ENCODE measurements at regions not wholly inside any gene's neighbourhood (a gene's known extent, or its start where the extent isn't known, plus 50 kb on each side); places are given as distances from the start of the nearest gene placed in this dataset.

DNA sequence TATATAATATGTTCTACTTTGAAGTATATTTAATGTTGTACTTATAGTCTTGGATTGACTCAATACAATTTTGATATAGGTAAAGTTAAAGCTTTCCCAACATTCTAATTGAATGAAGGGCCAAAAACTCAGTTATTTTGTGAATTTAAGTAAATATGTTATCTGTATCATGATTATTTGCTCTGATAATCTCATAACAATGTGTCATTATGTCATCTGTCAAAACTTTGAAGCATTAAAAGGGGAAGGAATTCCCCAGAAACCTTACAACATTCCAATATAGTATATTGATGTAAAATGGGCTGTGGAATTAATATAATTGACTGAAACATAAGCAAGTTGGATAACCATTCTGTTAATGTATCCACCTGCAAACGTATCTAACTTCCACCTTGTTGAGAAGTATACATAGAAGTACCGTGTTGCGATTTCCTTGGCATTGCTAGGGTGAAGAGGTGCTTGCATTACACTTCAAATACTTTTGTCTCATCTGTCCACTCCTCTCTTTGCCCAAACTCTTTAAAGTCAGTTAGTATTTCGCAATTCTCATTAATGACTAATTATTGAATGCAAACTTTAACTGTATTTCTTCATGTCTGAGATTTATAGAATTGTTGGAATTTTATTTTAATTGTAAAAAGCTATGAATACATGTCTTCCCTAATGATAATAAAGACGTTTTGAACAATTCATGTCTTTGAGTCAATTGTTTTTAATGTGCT, 1982.1 kb upstream of the ADGRL3 start:
- Mint-ChIP-seq H3K27ac (ENCODE audit: unreplicated experiment) (no peak overlapping the region), H3K27me3 (ENCODE audit: unreplicated experiment) (no peaks in the 10 kb centered on the region), H3K4me1 (ENCODE audit: low read depth, unreplicated experiment) (no peaks in the 10 kb centered on the region), H3K9me3 (ENCODE audit: low read depth, unreplicated experiment) (peaks cover 2% of the 10 kb centered on the region), H3K36me3 (ENCODE audit: insufficient read depth, unreplicated experiment) (no peaks in the 10 kb centered on the region), H3K4me3 (ENCODE audit: low read depth, unreplicated experiment) (no peak overlapping the region)
- no peak for DNase-seq
- no TSS peak for BruUV-seq (replicated peaks)
- TF ChIP-seq, protein P1, sequence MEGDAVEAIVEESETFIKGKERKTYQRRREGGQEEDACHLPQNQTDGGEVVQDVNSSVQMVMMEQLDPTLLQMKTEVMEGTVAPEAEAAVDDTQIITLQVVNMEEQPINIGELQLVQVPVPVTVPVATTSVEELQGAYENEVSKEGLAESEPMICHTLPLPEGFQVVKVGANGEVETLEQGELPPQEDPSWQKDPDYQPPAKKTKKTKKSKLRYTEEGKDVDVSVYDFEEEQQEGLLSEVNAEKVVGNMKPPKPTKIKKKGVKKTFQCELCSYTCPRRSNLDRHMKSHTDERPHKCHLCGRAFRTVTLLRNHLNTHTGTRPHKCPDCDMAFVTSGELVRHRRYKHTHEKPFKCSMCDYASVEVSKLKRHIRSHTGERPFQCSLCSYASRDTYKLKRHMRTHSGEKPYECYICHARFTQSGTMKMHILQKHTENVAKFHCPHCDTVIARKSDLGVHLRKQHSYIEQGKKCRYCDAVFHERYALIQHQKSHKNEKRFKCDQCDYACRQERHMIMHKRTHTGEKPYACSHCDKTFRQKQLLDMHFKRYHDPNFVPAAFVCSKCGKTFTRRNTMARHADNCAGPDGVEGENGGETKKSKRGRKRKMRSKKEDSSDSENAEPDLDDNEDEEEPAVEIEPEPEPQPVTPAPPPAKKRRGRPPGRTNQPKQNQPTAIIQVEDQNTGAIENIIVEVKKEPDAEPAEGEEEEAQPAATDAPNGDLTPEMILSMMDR (IDR thresholded peaks at IDR 0.05; ENCODE audit: unreplicated experiment): no peak
- intact Hi-C loops (cut with micrococcal nuclease; ENCODE audit: unreplicated experiment): no loop called here
- CTCF ChIA-PET: no interaction called here

DNA sequence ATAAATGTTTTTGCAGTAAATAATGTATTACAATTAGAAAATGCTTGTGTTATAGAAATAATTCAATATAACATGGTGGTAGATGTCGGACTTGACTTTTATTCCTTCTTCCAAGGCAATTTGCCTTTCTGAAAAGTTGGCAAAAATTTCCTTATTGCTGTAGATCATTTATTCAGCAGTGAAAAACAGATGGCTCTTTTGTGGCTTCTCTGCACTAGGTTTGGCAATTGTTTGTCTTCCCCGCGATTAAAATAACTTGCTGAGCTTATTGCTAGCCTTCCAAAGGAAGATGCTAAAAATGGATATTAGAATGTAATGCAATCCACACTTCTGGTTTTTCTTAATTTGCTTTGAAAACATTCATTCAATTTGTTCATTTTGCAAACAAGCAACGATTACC, 1977.9 kb upstream of the ADGRL3 start:
- no peak overlapping the region for H3K4me3 Mint-ChIP-seq (ENCODE audit: low read depth, unreplicated experiment)
- no TSS peak for BruUV-seq (replicated peaks)
- intact Hi-C loops (cut with micrococcal nuclease; ENCODE audit: unreplicated experiment): no loop called here
- H3K9me3 Mint-ChIP-seq (ENCODE audit: low read depth, unreplicated experiment): peaks cover 5% of the 10 kb centered on the region
- CTCF ChIA-PET: no interaction called here
- H3K4me1 Mint-ChIP-seq (ENCODE audit: low read depth, unreplicated experiment): no peaks in the 10 kb centered on the region
- TF ChIP-seq, protein P1 (IDR thresholded peaks at IDR 0.05; ENCODE audit: unreplicated experiment): no peak
- no peak for DNase-seq
- H3K27ac Mint-ChIP-seq (ENCODE audit: unreplicated experiment): no peak overlapping the region
- no peaks in the 10 kb centered on the region for H3K27me3 Mint-ChIP-seq (ENCODE audit: unreplicated experiment)
- H3K36me3 Mint-ChIP-seq (ENCODE audit: insufficient read depth, unreplicated experiment): no peaks in the 10 kb centered on the region

DNA sequence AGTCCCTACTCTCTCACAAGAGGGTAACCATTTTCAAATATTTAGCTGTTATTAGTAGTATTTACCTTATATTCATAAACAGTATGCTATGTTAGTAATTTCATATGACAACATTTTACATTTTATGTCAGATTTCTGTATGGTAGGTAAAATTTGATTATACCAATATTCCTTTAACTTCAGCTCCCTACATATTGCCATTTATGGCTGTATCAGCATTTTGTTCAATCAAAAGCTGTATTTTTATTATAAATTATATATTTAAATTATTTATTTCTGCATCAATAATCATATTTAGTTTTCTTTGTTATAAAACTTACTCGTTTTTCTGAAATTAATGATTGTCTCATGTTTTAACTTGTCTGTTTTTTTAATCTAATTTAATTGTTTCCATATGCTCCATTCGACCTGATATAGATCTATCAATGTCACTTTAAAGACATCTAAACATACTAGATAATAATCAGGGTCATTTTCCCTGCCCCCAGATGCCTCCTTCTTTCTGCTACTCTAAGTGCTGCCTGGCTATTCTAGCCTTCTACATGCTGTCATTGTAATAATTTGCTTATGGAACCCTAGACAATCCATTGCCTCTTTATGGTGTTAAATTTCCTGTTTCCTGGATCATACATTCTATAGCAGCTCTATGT, 1976.7 kb upstream of the ADGRL3 start:
- Mint-ChIP-seq H3K9me3 (ENCODE audit: low read depth, unreplicated experiment) (peaks cover 5% of the 10 kb centered on the region), H3K36me3 (ENCODE audit: insufficient read depth, unreplicated experiment) (no peaks in the 10 kb centered on the region), H3K4me1 (ENCODE audit: low read depth, unreplicated experiment) (no peaks in the 10 kb centered on the region), H3K27ac (ENCODE audit: unreplicated experiment) (no peak overlapping the region), H3K4me3 (ENCODE audit: low read depth, unreplicated experiment) (no peak overlapping the region), H3K27me3 (ENCODE audit: unreplicated experiment) (no peaks in the 10 kb centered on the region)
- TF ChIP-seq, protein P1 (IDR thresholded peaks at IDR 0.05; ENCODE audit: unreplicated experiment): no peak
- CTCF ChIA-PET: no interaction called here
- intact Hi-C loops (cut with micrococcal nuclease; ENCODE audit: unreplicated experiment): no loop called here
- no TSS peak for BruUV-seq (replicated peaks)
- no peak for DNase-seq

DNA sequence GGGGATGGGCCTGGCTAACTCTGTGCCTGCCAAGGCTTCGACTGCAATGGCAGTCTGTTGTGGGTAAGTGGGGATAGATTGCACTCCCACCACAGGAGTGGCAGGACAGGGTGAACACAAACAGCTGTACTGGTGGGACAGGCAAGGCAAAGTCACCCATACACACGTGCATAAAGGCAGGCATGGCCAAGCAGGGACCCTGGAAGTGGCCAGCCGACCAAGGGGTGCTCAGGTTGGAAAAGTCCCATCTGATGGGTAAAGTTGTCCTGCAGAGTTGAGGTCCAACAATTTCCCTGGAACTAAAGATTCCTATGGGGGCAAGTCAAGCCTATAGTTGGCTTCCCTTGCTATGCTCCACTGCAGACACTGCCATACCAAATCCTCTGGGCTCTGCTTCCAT, 1961.9 kb upstream of the ADGRL3 start:
- Mint-ChIP-seq H3K27ac (ENCODE audit: unreplicated experiment) (no peak overlapping the region), H3K27me3 (ENCODE audit: unreplicated experiment) (no peaks in the 10 kb centered on the region), H3K4me1 (ENCODE audit: low read depth, unreplicated experiment) (no peaks in the 10 kb centered on the region), H3K4me3 (ENCODE audit: low read depth, unreplicated experiment) (no peak overlapping the region), H3K36me3 (ENCODE audit: insufficient read depth, unreplicated experiment) (no peaks in the 10 kb centered on the region), H3K9me3 (ENCODE audit: low read depth, unreplicated experiment) (peaks cover 13% of the 10 kb centered on the region)
- intact Hi-C loops (cut with micrococcal nuclease; ENCODE audit: unreplicated experiment): no loop called here
- CTCF ChIA-PET: no interaction called here
- no TSS peak for BruUV-seq (replicated peaks)
- TF ChIP-seq, protein P1 (IDR thresholded peaks at IDR 0.05; ENCODE audit: unreplicated experiment): no peak
- no peak for DNase-seq

Measured in Calu3 (cell line).